Upper lobe of right lung (tissue), 1 donor: ENCODE measurements at regions not wholly inside any gene's neighbourhood (a gene's known extent, or its start where the extent isn't known, plus 50 kb on each side); places are given as distances from the start of the nearest gene placed in this dataset.

ENCODE experiments used
- ATAC-seq: fragments of 200-7000 bp; cut with Tn5 transposase; one replicate; pipeline ENCODE4 v1.9.1; 2020; ENCODE audit warnings: mild to moderate bottlenecking, moderate library complexity
- DNase-seq: peaks from one replicate; pipeline ENCODE4 v3.0.0-alpha.2; 2020
- H3K27ac ChIP-seq: fragments of 200-600 bp; one replicate; pipeline ENCODE4 v1.8.0; 2022
- H3K27me3 ChIP-seq: fragments of 200-600 bp; one replicate; pipeline ENCODE4 v1.8.0; 2022; ENCODE audit warnings: mild to moderate bottlenecking
- H3K36me3 ChIP-seq: fragments of 200-600 bp; one replicate; pipeline ENCODE4 v1.8.0; 2022
- H3K4me1 ChIP-seq: fragments of 200-600 bp; one replicate; pipeline ENCODE4 v1.8.0; 2022
- H3K4me3 ChIP-seq: fragments of 200-600 bp; one replicate; pipeline ENCODE4 v1.8.0; 2022; ENCODE audit warnings: mild to moderate bottlenecking
- H3K9me3 ChIP-seq: fragments of 200-600 bp; one replicate; pipeline ENCODE4 v1.8.0; 2022
- CTCF ChIP-seq: fragments of 200-600 bp; IDR thresholded peaks from one replicate; pipeline ENCODE4 v1.8.0; 2022; ENCODE audit warnings: antibody characterized with exemption
- intact Hi-C: fragments of 100-400 bp; cut with DNase I; formaldehyde crosslinking; loops from one replicate; pipeline ENCODE4 v1.11.0; 2022
- donor health status: DM: no; HTN: yes; CAD: no; lungs with severe emphysema.

- no peak for ATAC-seq
- H3K27me3 ChIP-seq, result no peaks in the 10 kb centered on the region
- TF ChIP-seq CTCF, result no peak
These were observed 191.9 kb upstream of the PUM3 start for GRCh38 chr9:3035579-3036332.

GRCh38 chr9:3032898-3033297 is 189.0 kb upstream of the PUM3 start:
- ATAC-seq (no peak), DNase-seq (no peak)
- no peak for TF ChIP-seq CTCF
- no peaks in the 10 kb centered on the region for H3K4me1 ChIP-seq
- no peak overlapping the region for H3K27ac ChIP-seq
- no peaks in the 10 kb centered on the region for H3K27me3 ChIP-seq
- H3K9me3 ChIP-seq, result no peaks in the 10 kb centered on the region
- intact Hi-C loops, result no loop called here
- H3K4me3 ChIP-seq, result no peak overlapping the region
- no peaks in the 10 kb centered on the region for H3K36me3 ChIP-seq

More at GRCh38 chr9:3035579-3036332, 191.9 kb upstream of the PUM3 start:
- H3K4me1 ChIP-seq, result no peaks in the 10 kb centered on the region
- no peaks in the 10 kb centered on the region for H3K9me3 ChIP-seq
- no peaks in the 10 kb centered on the region for H3K36me3 ChIP-seq
- DNase-seq, result no peak
- no peak overlapping the region for H3K4me3 ChIP-seq
- H3K27ac ChIP-seq, result no peak overlapping the region
- intact Hi-C loops, result no loop called here

- Histone ChIP-seq H3K4me1 (no peaks in the 10 kb centered on the region), H3K9me3 (no peaks in the 10 kb centered on the region), H3K4me3 (no peak overlapping the region), H3K36me3 (no peaks in the 10 kb centered on the region), H3K27ac (no peak overlapping the region), H3K27me3 (no peaks in the 10 kb centered on the region)
- no peak for ATAC-seq
- DNase-seq, result no peak
- intact Hi-C loops, result no loop called here
- TF ChIP-seq CTCF, result no peak
These were observed 184.6 kb upstream of the PUM3 start for GRCh38 chr9:3028535-3028934.

- Histone ChIP-seq H3K4me3 (no peak overlapping the region), H3K27me3 (peaks cover 4% of the 10 kb centered on the region), H3K4me1 (no peaks in the 10 kb centered on the region), H3K27ac (no peak overlapping the region), H3K36me3 (no peaks in the 10 kb centered on the region), H3K9me3 (no peaks in the 10 kb centered on the region)
- DNase-seq, result no peak
- intact Hi-C loops, result no loop called here
- no peak for ATAC-seq
- TF ChIP-seq CTCF, result no peak
These were observed 183.3 kb upstream of the PUM3 start for GRCh38 chr9:3027210-3027609.

- no peaks in the 10 kb centered on the region for H3K4me1 ChIP-seq
- no peak overlapping the region for H3K4me3 ChIP-seq
- no peaks in the 10 kb centered on the region for H3K9me3 ChIP-seq
- H3K27ac ChIP-seq, result no peak overlapping the region
- peaks cover 4% of the 10 kb centered on the region for H3K27me3 ChIP-seq
- intact Hi-C loops, result no loop called here
- TF ChIP-seq CTCF, result no peak
- no peak for DNase-seq
- no peak for ATAC-seq
- H3K36me3 ChIP-seq, result no peaks in the 10 kb centered on the region
These were observed 179.6 kb upstream of the PUM3 start for GRCh38 chr9:3023449-3023848.
